DND-41 (cell line): ENCODE measurements at regions not wholly inside any gene's neighbourhood (a gene's known extent, or its start where the extent isn't known, plus 50 kb on each side); places are given as distances from the start of the nearest gene placed in this dataset.

Source experiments
- EZH2 ChIP-seq: IDR thresholded peaks from 3 replicates; pipeline ENCODE4 v1.6.1; 2012; ENCODE audit warnings: borderline replicate concordance, low read depth, mild to moderate bottlenecking, moderate library complexity, low read length, inconsistent platforms; ENCODE audit not compliant: severe bottlenecking
- TF ChIP-seq, protein P1 (sequence below): IDR thresholded peaks from 2 replicates; pipeline ENCODE4 v1.5.1; 2012; ENCODE audit warnings: borderline replicate concordance, low read length, moderate library complexity, mild to moderate bottlenecking; ENCODE audit not compliant: poor library complexity, severe bottlenecking; ENCODE audit errors: extremely low read depth

DNA sequence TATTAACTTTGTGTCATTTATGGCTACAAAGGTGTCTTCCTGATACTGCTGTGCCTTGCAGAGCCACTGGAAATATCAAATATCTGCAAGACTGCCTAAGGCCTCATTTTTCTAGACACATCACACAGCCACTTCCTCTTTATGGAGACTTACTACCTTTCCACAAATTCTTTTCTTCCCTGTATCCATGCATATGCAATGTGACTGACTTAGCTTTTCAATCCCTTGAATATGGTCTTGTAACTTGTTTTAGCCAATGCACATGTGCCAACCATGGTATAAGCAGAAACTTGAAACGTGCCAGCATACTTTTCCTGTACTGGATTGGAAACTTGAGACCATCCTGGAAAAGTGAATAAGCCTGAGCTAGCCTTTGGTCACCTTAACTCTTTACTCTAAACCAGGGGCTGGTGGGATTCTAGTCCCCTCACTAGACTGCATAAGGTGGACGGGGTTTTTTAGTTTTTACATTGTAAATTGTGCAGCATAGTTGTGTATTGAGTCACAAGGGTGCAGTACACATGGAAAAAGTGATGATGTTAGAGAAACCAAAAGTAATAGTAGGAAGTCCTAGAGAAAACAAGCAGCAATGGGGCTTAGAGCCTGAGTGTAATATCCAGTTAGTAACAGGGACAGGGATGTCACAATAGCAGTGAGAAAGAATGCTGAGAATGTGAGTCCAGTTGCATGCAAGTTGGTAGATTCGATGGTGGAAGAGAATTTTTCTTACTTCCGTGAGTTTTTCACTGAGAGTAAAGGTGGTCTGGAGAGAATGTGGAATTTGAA is 879.5 kb downstream of the SORCS1 start:
- TF ChIP-seq, protein P1, sequence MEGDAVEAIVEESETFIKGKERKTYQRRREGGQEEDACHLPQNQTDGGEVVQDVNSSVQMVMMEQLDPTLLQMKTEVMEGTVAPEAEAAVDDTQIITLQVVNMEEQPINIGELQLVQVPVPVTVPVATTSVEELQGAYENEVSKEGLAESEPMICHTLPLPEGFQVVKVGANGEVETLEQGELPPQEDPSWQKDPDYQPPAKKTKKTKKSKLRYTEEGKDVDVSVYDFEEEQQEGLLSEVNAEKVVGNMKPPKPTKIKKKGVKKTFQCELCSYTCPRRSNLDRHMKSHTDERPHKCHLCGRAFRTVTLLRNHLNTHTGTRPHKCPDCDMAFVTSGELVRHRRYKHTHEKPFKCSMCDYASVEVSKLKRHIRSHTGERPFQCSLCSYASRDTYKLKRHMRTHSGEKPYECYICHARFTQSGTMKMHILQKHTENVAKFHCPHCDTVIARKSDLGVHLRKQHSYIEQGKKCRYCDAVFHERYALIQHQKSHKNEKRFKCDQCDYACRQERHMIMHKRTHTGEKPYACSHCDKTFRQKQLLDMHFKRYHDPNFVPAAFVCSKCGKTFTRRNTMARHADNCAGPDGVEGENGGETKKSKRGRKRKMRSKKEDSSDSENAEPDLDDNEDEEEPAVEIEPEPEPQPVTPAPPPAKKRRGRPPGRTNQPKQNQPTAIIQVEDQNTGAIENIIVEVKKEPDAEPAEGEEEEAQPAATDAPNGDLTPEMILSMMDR: no peak
- TF ChIP-seq EZH2: no peak
